GM18951 (cell line): ENCODE measurements at regions not wholly inside any gene's neighbourhood (a gene's known extent, or its start where the extent isn't known, plus 50 kb on each side); places are given as distances from the start of the nearest gene placed in this dataset.

Experiments used
- POLR2A ChIP-seq: IDR thresholded peaks from 4 replicates; pipeline ENCODE4 v1.6.1; 2011; ENCODE audit warnings: mild to moderate bottlenecking; ENCODE audit not compliant: insufficient read length, insufficient read depth; ENCODE audit errors: extremely low read depth
- in situ Hi-C: fragments of 300-500 bp; cut with MboI; formaldehyde crosslinking; loops from one replicate; pipeline ENCODE4 v1.12.0; 2022; ENCODE audit warnings: low sequenced_read_pairs, mixed read lengths, inconsistent platforms; ENCODE audit not compliant: unreplicated experiment

- no peak for TF ChIP-seq POLR2A
- in situ Hi-C loops, result loop anchor here (25.0 kb wide), 1 partner anchor 464 kb away; the partner anchor contains the start of gene SNAI1
Measured at GRCh38 chr20:50450881-50451752, 59.1 kb upstream of the PTPN1 start.

- in situ Hi-C loops, result loop anchor here (25.0 kb wide), 1 partner anchor 465 kb away; the partner anchor contains the start of gene SNAI1
Measured at GRCh38 chr20:50451792-50452425, 58.3 kb upstream of the PTPN1 start.

GRCh38 chr20:50453533-50454244 is 56.5 kb upstream of the PTPN1 start:
- in situ Hi-C loops, result loop anchor here (25.0 kb wide), 1 partner anchor 466 kb away; the partner anchor contains the start of gene SNAI1
- TF ChIP-seq POLR2A, result no peak

- in situ Hi-C loops, result loop anchor here (25.0 kb wide), 1 partner anchor 468 kb away; the partner anchor contains the start of gene SNAI1
Measured at GRCh38 chr20:50455245-50455644, 54.9 kb upstream of the PTPN1 start.

- in situ Hi-C loops, result loop anchor here (25.0 kb wide), 1 partner anchor 469 kb away; the partner anchor contains the start of gene SNAI1
- no peak for TF ChIP-seq POLR2A
Measured at GRCh38 chr20:50455656-50456451, 54.3 kb upstream of the PTPN1 start.

GRCh38 chr20:50456452-50457324 is 53.5 kb upstream of the PTPN1 start:
- in situ Hi-C loops, result loop anchor here (25.0 kb wide), 1 partner anchor 469 kb away; the partner anchor contains the start of gene SNAI1
- TF ChIP-seq POLR2A, result no peak

GRCh38 chr20:50459124-50459918 is 50.9 kb upstream of the PTPN1 start:
- no peak for TF ChIP-seq POLR2A
- in situ Hi-C loops, result loop anchor here (25.0 kb wide), 1 partner anchor 472 kb away; the partner anchor contains the start of gene SNAI1

- in situ Hi-C loops, result loop anchor here (5.0 to 25.0 kb wide), 2 partner anchors 273 to 473 kb away; partner anchors contain the start of gene SNAI1
- TF ChIP-seq POLR2A, result no peak
Measured at GRCh38 chr20:50460115-50460607, 50.0 kb upstream of the PTPN1 start.
